ENCODE measurements at regions not wholly inside any gene's neighbourhood (a gene's known extent, or its start where the extent isn't known, plus 50 kb on each side); places are given as distances from the start of the nearest gene placed in this dataset.

DNA sequence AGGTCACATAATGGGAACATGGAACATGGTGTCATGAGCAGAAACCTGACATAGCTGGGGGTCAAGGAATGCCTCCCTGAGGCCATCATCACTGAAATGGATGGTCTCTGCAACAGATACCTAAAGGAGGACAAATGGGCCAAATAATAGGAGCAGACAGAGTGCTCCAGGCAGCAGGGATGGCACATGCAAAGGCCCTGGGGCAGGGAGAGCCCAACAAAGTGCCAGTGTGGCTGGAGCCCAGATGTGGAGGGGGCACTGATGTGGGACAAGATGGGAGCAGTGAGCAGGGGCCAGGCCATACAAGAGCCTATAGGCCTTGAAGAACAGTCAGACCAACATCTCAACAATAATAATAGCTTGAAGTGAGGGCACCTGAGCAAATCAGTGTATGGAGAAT, 497.8 kb downstream of the MN1 start:
- no peak for TF ChIP-seq POLR2A (IDR thresholded peaks at IDR 0.05)
- TF ChIP-seq, protein P1, sequence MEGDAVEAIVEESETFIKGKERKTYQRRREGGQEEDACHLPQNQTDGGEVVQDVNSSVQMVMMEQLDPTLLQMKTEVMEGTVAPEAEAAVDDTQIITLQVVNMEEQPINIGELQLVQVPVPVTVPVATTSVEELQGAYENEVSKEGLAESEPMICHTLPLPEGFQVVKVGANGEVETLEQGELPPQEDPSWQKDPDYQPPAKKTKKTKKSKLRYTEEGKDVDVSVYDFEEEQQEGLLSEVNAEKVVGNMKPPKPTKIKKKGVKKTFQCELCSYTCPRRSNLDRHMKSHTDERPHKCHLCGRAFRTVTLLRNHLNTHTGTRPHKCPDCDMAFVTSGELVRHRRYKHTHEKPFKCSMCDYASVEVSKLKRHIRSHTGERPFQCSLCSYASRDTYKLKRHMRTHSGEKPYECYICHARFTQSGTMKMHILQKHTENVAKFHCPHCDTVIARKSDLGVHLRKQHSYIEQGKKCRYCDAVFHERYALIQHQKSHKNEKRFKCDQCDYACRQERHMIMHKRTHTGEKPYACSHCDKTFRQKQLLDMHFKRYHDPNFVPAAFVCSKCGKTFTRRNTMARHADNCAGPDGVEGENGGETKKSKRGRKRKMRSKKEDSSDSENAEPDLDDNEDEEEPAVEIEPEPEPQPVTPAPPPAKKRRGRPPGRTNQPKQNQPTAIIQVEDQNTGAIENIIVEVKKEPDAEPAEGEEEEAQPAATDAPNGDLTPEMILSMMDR (IDR thresholded peaks at IDR 0.05 in 4 of 5, conservative IDR thresholded peaks at IDR 0.05 in 1 of 5), result no peak

All from gastrocnemius medialis (tissue), 4 donors.